CD14-positive monocyte (primary cell): ENCODE measurements at regions not wholly inside any gene's neighbourhood (a gene's known extent, or its start where the extent isn't known, plus 50 kb on each side); places are given as distances from the start of the nearest gene placed in this dataset.

Source experiments
- DNase-seq, 3 donors: peaks; one replicate each; pipeline ENCODE4 v3.0.0-alpha.2; 2011 to 2022
- H2AFZ ChIP-seq: 2 replicates; pipeline ENCODE4 v1.6.0; 2012; ENCODE audit warnings: mild to moderate bottlenecking, low read depth, low read length, inconsistent platforms; ENCODE audit not compliant: insufficient read depth, poor library complexity, severe bottlenecking
- H3K27ac ChIP-seq, 2 donors: 1 replicate in 1 of 2; 2 replicates in 1 of 2; pipeline ENCODE4 v1.5.1; 2012 to 2013; ENCODE audit warnings: low read length in 2 of 2, control low read depth in 1 of 2, inconsistent platforms in 1 of 2, low read depth in 1 of 2, mild to moderate bottlenecking in 1 of 2
- H3K27me3 ChIP-seq, 2 donors: one replicate each; pipeline versions ENCODE4 v1.6.0 to v1.6.1; 2011 to 2013; ENCODE audit warnings: low read length in 2 of 2; ENCODE audit not compliant: control insufficient read depth in 2 of 2, insufficient read depth in 2 of 2
- H3K36me3 ChIP-seq, 2 donors: replicated peaks in 1 of 2; 1 replicate in 1 of 2; 2 replicates in 1 of 2; pipeline versions ENCODE4 v1.5.1 to v1.6.1; 2012 to 2013; ENCODE audit warnings: low read length in 2 of 2, control low read depth in 1 of 2, inconsistent platforms in 1 of 2, mild to moderate bottlenecking in 1 of 2; ENCODE audit not compliant: insufficient read depth in 2 of 2, control insufficient read depth in 1 of 2
- H3K4me1 ChIP-seq, 2 donors: 1 replicate in 1 of 2; 2 replicates in 1 of 2; pipeline versions ENCODE4 v1.5.1 to v1.6.1; 2012 to 2013; ENCODE audit warnings: low read length in 2 of 2, control low read depth in 1 of 2, inconsistent platforms in 1 of 2, mild to moderate bottlenecking in 1 of 2, moderate library complexity in 1 of 2; ENCODE audit not compliant: insufficient read depth in 2 of 2, control insufficient read depth in 1 of 2
- H3K4me2 ChIP-seq: replicated peaks from 2 replicates; pipeline ENCODE3; 2012; ENCODE audit warnings: low read length, moderate library complexity, mild to moderate bottlenecking; ENCODE audit not compliant: poor library complexity, severe bottlenecking; ENCODE audit errors: extremely low read depth
- H3K4me3 ChIP-seq, 3 experiments: fragments of 200-600 bp in 1 of 3; sonication (generic) in 1 of 3; replicated peaks in 1 of 3; 1 replicate in 2 of 3; 2 replicates in 1 of 3; pipeline ENCODE4 v1.5.1; 2011 to 2013; ENCODE audit warnings: low read length in 3 of 3, mild to moderate bottlenecking in 3 of 3, control low read depth in 2 of 3, low read depth in 2 of 3, inconsistent platforms in 1 of 3, moderate library complexity in 1 of 3
- H3K79me2 ChIP-seq: 2 replicates; pipeline ENCODE4 v1.6.0; 2012; ENCODE audit warnings: mild to moderate bottlenecking, control low read depth, inconsistent platforms, low read length, moderate library complexity; ENCODE audit not compliant: insufficient read depth
- H3K9ac ChIP-seq: 2 replicates; pipeline ENCODE4 v1.6.0; 2017; ENCODE audit warnings: low read length, mild to moderate bottlenecking; ENCODE audit not compliant: insufficient read depth, poor library complexity, severe bottlenecking
- H3K9me3 ChIP-seq, 2 donors: replicated peaks in 1 of 2; 1 replicate in 1 of 2; 2 replicates in 1 of 2; pipeline versions ENCODE4 v1.5.1 to v1.6.1; 2012 to 2013; ENCODE audit warnings: low read length in 2 of 2, control low read depth in 1 of 2; ENCODE audit not compliant: control insufficient read depth in 1 of 2, insufficient read depth in 1 of 2
- H4K20me1 ChIP-seq: 2 replicates; pipeline ENCODE4 v1.6.0; 2012; ENCODE audit warnings: mild to moderate bottlenecking, low read length, control low read depth, moderate library complexity; ENCODE audit not compliant: insufficient read depth
- H3K27ac Mint-ChIP-seq, 7 donors: one replicate each; pipeline ENCODE4 v1.8.0; 2020; ENCODE audit warnings: mild to moderate bottlenecking in 7 of 7, mixed read lengths in 7 of 7, moderate library complexity in 6 of 7, inconsistent platforms in 2 of 7
- H3K27me3 Mint-ChIP-seq, 3 donors: one replicate each; pipeline ENCODE4 v1.8.0; 2021 to 2022; ENCODE audit warnings: low read depth in 3 of 3, mild to moderate bottlenecking in 3 of 3, mixed read lengths in 3 of 3, moderate library complexity in 3 of 3, inconsistent platforms in 1 of 3
- H3K36me3 Mint-ChIP-seq, 2 donors: one replicate each; pipeline ENCODE4 v1.8.0; 2020; ENCODE audit warnings: mixed read lengths in 2 of 2, inconsistent platforms in 1 of 2, mild to moderate bottlenecking in 1 of 2
- H3K4me1 Mint-ChIP-seq: one replicate; pipeline ENCODE4 v1.8.0; 2020; ENCODE audit warnings: mild to moderate bottlenecking, mixed read lengths
- H3K4me3 Mint-ChIP-seq, 2 donors: one replicate each; pipeline ENCODE4 v1.8.0; 2020; ENCODE audit warnings: mild to moderate bottlenecking in 2 of 2, mixed read lengths in 2 of 2, moderate library complexity in 1 of 2
- H3K9me3 Mint-ChIP-seq, 7 donors: one replicate each; pipeline ENCODE4 v1.8.0; 2020 to 2022; ENCODE audit warnings: mixed read lengths in 7 of 7, mild to moderate bottlenecking in 6 of 7, moderate library complexity in 6 of 7, inconsistent platforms in 2 of 7
- CTCF ChIP-seq: fragments of 200-600 bp; IDR thresholded peaks from one replicate; pipeline ENCODE4 v1.8.0; 2022; ENCODE audit warnings: antibody characterized with exemption, mild to moderate bottlenecking
- WGBS: methylation state at CpG from one replicate; pipeline ENCODE4 v1.1.5; 2013; ENCODE audit warnings: missing lambda C conversion rate; ENCODE audit not compliant: insufficient coverage; 5-methylcytosine and 5-hydroxymethylcytosine counted together
- intact Hi-C, 2 donors: fragments of 100-400 bp; cut with micrococcal nuclease; formaldehyde crosslinking; loops; one replicate each; pipeline versions ENCODE4 v1.15.0 to v1.15.1; 2023

DNA sequence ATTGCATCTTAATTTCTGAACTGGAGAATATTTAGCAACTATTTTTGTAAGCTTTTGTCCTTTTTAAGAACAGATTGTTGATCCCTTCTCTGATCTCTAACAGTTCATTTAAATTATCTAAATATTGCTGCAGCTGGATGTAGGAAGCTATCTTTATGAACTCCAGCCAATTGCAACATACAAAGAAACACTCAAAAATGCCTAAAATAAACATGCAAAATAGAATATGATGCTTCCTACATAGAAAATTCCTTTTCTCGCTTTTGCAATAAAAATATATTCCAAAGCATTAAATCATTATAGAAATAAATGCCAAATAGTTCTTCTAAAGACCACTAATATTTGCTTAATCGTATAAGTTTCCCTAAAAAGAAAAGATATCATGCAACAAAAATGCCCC is 218.6 kb downstream of the LURAP1L start:
- Mint-ChIP-seq H3K36me3 (no peaks in the 10 kb centered on the region), H3K4me1 (no peaks in the 10 kb centered on the region), H3K27me3 (no peaks in the 10 kb centered on the region), H3K4me3 (no peak overlapping the region), H3K27ac (no peak overlapping the region), H3K9me3 (peaks cover 0 to 3% (median 1%) of the 10 kb centered on the region in 7 donors)
- Histone ChIP-seq H3K27ac (no peak overlapping the region), H3K9me3 (no peaks in the 10 kb centered on the region), H3K4me2 (no peak overlapping the region), H3K4me3 (no peak overlapping the region), H3K4me1 (no peaks in the 10 kb centered on the region), H3K79me2 (no peaks in the 10 kb centered on the region), H3K36me3 (no peaks in the 10 kb centered on the region), H2AFZ (no peak overlapping the region), H3K9ac (no peak overlapping the region), H4K20me1 (no peaks in the 10 kb centered on the region), H3K27me3 (no peaks in the 10 kb centered on the region)
- DNase-seq, result no peak
- intact Hi-C loops, result no loop called here
- no CpG with 5 or more reads among the region's 2 CpGs for WGBS
- no peak for TF ChIP-seq CTCF

DNA sequence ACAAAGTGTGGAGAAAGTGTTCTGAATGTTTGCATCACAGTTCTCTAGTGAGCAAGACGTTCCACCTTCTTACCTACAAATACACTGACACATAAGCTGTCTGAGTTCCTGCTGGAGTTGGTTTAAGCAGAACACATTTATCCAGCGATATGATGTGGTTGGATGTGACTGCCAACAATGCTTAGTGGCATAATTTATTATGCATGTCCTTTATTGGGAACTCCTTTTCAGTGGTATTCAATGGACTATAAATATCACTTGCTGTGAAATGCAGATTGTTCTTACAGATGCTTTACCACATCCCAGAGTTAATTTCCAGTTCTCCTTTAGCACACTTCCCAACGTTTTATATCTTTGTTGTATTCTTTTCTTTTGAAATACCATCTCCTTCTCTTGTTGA is 222.2 kb downstream of the LURAP1L start:
- Mint-ChIP-seq H3K27ac (no peak overlapping the region), H3K9me3 (peaks cover 0 to 3% (median 2%) of the 10 kb centered on the region in 7 donors), H3K36me3 (no peaks in the 10 kb centered on the region), H3K4me1 (no peaks in the 10 kb centered on the region), H3K27me3 (no peaks in the 10 kb centered on the region), H3K4me3 (no peak overlapping the region)
- no peak overlapping the region for H3K9ac ChIP-seq
- no peaks in the 10 kb centered on the region for H3K27me3 ChIP-seq
- no peaks in the 10 kb centered on the region for H4K20me1 ChIP-seq
- no peak overlapping the region for H3K4me2 ChIP-seq
- no peak for TF ChIP-seq CTCF
- H3K9me3 ChIP-seq, result no peaks in the 10 kb centered on the region
- no peaks in the 10 kb centered on the region for H3K79me2 ChIP-seq
- H3K36me3 ChIP-seq, result no peaks in the 10 kb centered on the region
- WGBS, result no CpG with 5 or more reads among the region's 3 CpGs
- intact Hi-C loops, result no loop called here
- no peaks in the 10 kb centered on the region for H3K4me1 ChIP-seq
- no peak overlapping the region for H3K27ac ChIP-seq
- H3K4me3 ChIP-seq, result no peak overlapping the region
- no peak overlapping the region for H2AFZ ChIP-seq
- no peak for DNase-seq
